ENCODE measurements at regions not wholly inside any gene's neighbourhood (a gene's known extent, or its start where the extent isn't known, plus 50 kb on each side); places are given as distances from the start of the nearest gene placed in this dataset.

DNA sequence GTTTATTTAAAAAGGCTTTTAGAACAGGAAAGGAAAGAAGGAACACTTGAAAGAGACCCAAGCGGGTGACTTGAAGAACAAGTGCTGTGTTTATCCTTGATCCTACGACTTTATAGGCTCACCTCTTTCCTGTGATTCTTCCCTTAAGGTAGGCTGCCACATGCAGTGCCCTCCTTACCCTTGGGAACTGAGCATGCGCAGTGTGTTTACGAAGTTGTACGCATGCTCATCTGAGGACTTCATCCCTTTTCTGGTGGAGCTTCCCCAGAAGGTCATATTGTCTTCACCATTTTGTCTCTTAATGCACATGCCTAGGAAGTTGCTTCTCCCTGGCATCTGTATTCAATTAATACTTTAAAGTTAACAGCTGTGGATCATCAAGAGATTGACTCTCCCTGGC is 49.9 kb upstream of the VOPP1 start:
- no peaks in the 10 kb centered on the region for H4K20me1 ChIP-seq (ENCODE audit: insufficient read depth, low read length)
- no peak overlapping the region for H3K9ac ChIP-seq (ENCODE audit: low read length)
- H3K79me2 ChIP-seq (ENCODE audit: low read length) = no peaks in the 10 kb centered on the region
- H3K27ac ChIP-seq (ENCODE audit: low read length) = no peak overlapping the region
- TF ChIP-seq EZH2phosphoT487 (IDR thresholded peaks at IDR 0.05; ENCODE audit: low read depth) (no peak), CTCF (IDR thresholded peaks at IDR 0.05; ENCODE audit: low read depth, low read length) (no peak)
- H3K27me3 ChIP-seq (ENCODE audit: low read depth, low read length) = no peaks in the 10 kb centered on the region; the same call in 1 of the 2 replicates
- H3K36me3 ChIP-seq (replicated peaks; ENCODE audit: low read depth, low read length) = no peaks in the 10 kb centered on the region
- no peak overlapping the region for H3K4me2 ChIP-seq (ENCODE audit: low read length)
- H2AFZ ChIP-seq (ENCODE audit: low read depth, low read length) = no peak overlapping the region
- H3K4me1 ChIP-seq (ENCODE audit: low read length) = no peaks in the 10 kb centered on the region
- no peak overlapping the region for H3K4me3 ChIP-seq (ENCODE audit: low read length)
- H3K9me3 ChIP-seq (ENCODE audit: insufficient read depth, low read length) = 0 out of 2 replicates have a peak, but pooled peaks cover 4% of the 10 kb centered on the region
